Stomach (tissue), 4 donors: ENCODE measurements at regions not wholly inside any gene's neighbourhood (a gene's known extent, or its start where the extent isn't known, plus 50 kb on each side); places are given as distances from the start of the nearest gene placed in this dataset.

Experiments
- CTCF ChIP-seq, 7 experiments: fragments of 450-650 bp in 4 of 7; fragments of 200-600 bp in 3 of 7; sonication (generic) in 3 of 7; IDR thresholded peaks; one replicate each; pipeline ENCODE4 v1.5.1; 2016 to 2019; ENCODE audit warnings: antibody characterized with exemption in 7 of 7, control low read depth in 2 of 7, mild to moderate bottlenecking in 1 of 7
- POLR2A ChIP-seq, 4 donors: fragments of 450-650 bp; IDR thresholded peaks; one replicate each; pipeline ENCODE4 v1.6.1; 2016; ENCODE audit warnings: antibody characterized with exemption in 4 of 4, control low read depth in 2 of 4, mild to moderate bottlenecking in 1 of 4, moderate library complexity in 1 of 4
- POLR2AphosphoS5 ChIP-seq, 3 donors: sonication (generic); formaldehyde crosslinking; IDR thresholded peaks; one replicate each; pipeline ENCODE4 v1.6.1; 2016; ENCODE audit warnings: antibody characterized with exemption in 3 of 3

- TF ChIP-seq CTCF (IDR thresholded peaks at IDR 0.05) (no peak), POLR2A (IDR thresholded peaks at IDR 0.05) (no peak), POLR2AphosphoS5 (IDR thresholded peaks at IDR 0.05) (no peak)
These were observed 157.6 kb upstream of the LMO4 start for GRCh38 chr1:87170931-87171598.
